Astrocyte (in vitro differentiated cells and primary cell): ENCODE measurements at regions not wholly inside any gene's neighbourhood (a gene's known extent, or its start where the extent isn't known, plus 50 kb on each side); places are given as distances from the start of the nearest gene placed in this dataset.

Source experiments
- CTCF ChIP-seq: IDR thresholded peaks from 2 replicates; pipeline ENCODE4 v1.5.1; 2011; ENCODE audit warnings: low read depth, mild to moderate bottlenecking, inconsistent platforms, low read length, moderate library complexity; ENCODE audit not compliant: insufficient read depth
- EZH2 ChIP-seq: IDR thresholded peaks from 2 replicates; pipeline ENCODE4 v1.6.1; 2012; ENCODE audit warnings: mild to moderate bottlenecking, low read length, inconsistent platforms; ENCODE audit not compliant: insufficient read depth

- TF ChIP-seq EZH2 = no peak
- TF ChIP-seq CTCF = no peak
These were observed 57.3 kb upstream of the SMARCA2 start for GRCh38 chr9:1957856-1958255.
